GM21515 (cell line): ENCODE measurements at regions not wholly inside any gene's neighbourhood (a gene's known extent, or its start where the extent isn't known, plus 50 kb on each side); places are given as distances from the start of the nearest gene placed in this dataset.
"Not testable (repeated sequence)": the region's sequence is repeated elsewhere in the genome, so short reads cannot be mapped to it uniquely, and the experiment has no call there.

Experiments
- ATAC-seq: cut with Tn5 transposase; IDR thresholded peaks from one replicate; pipeline ENCODE4 v1.9.1; 2021; ENCODE audit not compliant: unreplicated experiment

DNA sequence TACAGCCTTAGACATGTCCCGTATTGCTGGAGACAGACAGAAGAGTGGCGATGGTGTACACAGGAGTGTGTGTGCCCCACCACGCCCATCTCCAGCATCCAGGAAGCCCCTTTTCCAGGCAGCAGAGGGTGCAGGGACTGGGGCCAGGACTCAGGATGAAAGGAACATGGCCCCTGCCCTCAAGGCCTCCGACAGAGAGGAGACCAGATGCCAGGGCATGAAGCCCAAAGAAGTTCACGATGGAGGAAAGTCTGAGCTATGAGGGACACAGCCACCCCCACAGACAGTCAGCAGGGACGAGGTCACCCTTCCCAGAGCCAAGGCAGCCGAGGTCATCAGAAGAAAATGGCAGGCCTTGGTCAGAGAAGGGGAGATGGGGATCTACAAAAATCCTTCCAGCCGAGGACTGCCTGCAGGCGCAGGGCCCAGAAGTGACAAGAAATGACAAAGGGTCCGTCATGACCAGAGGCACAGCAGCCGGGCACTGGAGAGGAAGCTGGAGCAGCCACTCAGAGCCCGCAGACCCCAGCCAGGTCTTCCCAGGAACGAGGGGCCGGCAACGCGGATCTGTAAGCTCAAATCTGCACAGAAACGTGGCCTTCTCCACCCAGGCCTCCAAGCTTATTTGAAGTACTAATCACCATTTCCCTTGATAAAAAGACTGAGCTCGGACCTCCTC is 78.7 kb upstream of the PPP2R2D start:
- ATAC-seq = no peak

DNA sequence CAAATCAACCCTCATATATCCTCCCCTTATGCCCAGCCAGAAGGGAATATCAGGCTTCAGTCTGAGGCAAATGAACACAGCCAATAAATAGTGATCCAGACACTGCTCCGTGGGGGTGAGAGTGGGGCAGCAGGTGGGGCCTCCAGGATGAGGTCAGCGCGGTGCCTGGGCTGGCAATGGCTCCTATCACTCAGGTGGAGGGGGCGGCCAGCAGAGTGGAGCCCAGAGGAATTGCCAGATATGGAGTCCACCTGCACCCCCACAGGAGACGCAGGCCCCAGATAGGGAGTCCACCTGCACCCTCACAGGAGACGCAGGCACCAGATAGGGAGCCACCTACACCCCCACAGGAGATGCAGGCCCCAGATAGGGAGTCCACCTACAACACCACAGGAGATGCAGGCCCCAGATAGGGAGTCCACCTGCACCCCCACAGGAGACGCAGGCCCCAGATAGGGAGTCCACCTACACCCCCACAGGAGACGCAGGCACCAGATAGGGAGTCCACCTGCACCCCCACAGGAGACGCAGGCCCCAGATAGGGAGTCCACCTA is 78.0 kb upstream of the PPP2R2D start:
- ATAC-seq = no peak

DNA sequence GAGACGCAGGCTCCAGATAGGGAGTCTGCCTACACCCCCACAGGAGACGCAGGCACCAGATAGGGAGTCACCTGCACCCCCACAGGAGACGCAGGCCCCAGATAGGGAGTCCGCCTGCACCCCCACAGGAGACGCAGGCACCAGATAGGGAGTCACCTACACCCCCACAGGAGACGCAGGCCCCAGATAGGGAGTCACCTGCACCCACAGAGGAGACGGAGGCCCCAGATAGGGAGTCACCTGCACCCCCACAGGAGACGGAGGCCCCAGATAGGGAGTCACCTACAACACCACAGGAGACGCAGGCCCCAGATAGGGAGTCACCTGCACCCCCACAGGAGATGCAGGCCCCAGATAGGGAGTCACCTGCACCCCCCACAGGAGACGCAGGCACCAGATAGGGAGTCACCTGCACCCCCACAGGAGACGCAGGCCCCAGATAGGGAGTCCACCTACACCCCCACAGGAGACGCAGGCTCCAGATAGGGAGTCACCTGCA is 77.2 kb upstream of the PPP2R2D start:
- ATAC-seq = not testable (repeated sequence)

DNA sequence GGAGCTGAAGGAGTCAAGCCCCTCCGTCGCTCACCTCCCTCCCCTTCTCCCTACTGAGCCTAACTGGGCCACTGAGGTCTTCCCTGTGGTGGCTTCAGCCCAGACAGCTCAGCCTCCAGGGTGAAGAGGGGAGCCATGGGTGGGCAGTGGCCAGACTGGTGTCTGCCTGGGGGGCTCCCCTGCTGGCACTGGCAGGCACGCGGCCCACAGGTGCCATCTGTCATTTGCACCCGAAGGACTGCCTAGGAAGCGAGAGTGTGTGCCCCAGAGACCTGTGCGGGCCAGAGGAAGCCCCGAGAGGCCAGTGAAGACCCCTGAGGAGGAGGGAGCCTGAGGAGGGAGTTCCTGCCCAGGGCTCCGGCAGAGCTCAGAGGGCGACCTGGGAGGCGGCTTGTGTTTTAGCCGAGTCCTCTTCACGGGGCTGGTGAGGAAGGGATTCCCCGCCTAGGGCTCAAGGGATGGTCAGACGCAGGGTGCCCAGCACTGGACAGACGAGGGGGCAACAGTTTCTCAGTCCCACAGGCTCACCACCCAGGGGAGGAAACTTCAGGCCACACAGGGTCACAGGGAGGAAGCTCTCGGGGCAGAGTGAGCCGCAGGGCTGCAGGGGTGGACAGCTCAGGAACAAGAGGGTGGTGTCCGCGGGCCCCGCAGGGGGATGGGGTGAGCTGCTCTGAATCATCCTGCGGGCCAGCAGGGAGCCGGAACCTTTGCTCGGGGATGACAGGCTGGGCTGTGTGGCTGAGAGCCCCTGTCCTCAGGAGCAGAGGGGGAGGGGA is 76.2 kb upstream of the PPP2R2D start:
- no peak for ATAC-seq

DNA sequence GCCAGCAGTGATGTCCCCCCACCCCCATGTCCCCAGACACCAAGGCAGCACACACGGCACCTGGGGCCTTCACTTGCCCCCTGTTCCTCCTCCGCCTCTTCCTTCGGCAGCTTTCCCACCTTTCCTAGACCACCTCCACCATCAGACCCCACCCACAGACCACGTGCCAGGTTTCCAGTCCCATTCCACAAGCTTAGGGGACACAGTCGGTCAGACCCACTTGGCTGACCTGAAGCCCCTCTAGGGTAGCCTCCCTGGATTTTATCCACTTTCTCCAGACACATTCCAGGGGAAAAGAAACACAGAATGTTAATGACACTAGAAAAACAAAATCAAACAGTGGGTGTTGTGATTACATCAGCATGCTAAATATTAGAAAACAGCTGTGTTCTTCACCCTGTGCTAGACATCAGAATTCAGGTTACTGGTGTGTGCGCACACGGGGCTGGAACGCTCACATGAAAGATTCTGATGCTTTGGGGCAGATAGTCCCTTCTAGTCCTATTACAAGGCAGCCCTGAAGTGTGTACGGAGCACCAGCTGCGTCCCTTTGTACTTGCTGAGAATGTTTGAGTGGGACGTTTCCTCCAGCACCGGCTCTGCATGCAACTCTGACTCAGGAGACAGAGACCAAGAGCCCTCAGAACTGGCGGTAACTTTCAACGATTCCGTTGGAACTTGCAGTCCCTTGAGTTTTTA is 75.5 kb upstream of the PPP2R2D start:
- no peak for ATAC-seq

DNA sequence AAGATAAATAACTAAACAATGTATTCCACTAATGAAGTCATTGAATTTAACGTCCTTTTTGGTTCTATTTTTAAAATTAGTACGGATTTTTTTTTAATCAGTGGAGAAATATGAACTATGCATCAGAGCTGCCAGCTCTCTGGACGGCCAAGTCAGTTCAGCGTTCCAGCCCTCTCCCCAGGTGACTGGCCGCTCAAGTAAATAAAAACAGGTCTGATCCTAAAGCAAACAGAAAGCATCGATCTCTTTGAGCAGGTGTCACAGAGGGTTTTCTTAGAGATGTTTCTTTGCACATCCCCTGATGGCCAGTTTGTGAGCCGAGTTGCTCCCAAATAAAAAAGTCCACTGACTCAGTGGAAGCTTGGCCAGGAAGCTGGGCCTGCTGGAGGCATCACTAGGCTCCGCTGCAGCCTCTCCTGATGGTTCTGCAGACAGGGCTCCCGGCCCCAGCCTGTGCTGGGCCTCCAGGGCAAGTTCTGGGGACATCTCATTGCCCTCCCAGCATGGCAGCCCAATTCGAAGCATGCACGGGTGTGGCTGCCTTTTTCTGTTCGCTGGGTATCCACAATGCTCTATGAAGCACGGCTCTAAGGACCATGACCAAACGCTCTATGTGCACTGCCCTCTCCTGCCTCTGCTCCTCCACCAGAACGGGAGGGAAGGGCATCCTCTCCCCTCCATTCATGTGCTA is 74.7 kb upstream of the PPP2R2D start:
- no peak for ATAC-seq

DNA sequence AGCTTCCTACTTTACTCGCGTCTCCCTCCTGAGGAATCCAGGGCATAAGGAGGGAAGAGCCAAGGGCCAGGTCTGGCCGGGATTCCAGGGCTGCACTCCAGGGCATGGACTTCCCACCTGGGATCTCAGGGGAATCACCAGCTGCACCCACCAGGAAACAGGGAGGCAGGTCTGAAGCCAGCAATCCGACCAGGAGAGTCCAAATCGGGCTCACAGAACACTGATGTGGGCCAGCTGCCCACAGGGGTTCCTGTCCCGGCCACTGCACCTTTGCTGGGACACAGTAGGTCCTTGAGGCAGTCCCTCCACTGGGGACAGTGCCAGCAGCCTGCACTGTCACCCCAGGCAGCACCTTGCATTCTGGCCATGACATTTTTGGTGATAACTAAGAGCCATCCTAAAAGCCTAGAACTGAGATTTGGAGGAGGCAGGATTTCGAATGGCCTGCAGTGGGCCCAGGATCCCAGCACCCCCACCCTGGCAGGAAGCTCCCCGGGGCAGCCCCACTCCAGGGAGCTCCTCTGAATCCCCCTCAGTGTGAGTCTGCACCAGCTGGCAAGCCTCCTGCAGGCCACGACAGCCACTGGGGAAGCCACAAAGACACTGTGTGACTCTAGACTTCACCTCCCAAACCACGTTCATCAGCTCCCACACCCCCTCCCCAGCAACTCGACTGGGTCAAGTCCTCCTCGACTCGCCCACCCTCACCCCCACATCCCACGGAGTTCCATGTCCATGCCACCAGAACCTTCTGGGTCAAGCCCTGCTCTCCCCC is 71.5 kb upstream of the PPP2R2D start:
- no peak for ATAC-seq

DNA sequence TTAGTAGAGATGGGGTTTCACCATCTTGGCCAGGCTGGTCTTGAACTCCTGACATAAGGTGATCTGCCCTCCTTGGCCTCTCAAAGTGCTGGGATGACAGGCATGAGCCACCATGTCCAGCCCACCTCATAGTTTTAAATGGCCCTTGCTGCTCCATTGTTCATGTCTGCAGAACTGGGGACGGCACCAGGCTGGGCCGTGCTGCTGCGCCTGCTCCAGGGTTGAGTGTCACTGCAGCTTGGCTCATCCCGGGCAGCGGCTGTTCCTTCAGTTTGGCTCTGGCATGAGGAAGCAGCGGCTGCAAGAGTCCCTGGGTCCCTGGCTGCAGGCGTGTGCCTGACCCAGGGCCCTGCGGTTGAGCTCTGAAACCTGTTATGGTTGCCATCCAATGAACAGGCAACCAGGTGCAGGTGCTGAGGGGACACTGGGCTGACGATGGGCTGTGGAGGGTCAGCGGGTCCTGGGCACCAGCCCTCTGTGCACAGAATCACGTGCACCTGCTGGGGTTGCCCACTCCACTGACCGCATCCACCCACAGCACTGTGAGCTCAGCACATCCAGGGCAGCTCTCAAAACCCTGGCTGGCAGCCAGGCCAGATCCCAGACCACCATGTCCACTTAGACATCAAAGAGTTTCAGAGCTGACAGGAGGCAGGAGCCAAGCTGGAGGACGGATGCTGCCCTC is 70.2 kb upstream of the PPP2R2D start:
- ATAC-seq = no peak

DNA sequence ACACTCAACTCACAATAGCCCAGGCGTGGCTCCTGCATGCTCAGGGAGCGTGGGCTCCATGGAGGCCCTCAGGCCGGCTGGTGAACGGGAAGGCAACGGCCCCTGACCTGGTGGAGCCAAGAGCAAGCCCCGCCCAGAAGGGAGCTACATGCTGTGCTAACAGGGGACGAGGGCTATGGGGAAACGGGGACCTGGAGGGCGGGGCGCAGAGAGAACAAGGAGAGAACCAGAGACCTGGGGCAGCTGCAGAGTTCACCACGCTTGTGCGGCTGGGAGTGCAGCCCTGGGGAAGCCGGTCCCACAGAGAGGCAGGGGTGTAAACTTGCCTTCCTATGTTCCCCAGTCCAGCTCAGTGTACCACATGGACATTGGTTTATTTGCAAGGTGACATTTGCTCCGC is 69.2 kb upstream of the PPP2R2D start:
- ATAC-seq = no peak

DNA sequence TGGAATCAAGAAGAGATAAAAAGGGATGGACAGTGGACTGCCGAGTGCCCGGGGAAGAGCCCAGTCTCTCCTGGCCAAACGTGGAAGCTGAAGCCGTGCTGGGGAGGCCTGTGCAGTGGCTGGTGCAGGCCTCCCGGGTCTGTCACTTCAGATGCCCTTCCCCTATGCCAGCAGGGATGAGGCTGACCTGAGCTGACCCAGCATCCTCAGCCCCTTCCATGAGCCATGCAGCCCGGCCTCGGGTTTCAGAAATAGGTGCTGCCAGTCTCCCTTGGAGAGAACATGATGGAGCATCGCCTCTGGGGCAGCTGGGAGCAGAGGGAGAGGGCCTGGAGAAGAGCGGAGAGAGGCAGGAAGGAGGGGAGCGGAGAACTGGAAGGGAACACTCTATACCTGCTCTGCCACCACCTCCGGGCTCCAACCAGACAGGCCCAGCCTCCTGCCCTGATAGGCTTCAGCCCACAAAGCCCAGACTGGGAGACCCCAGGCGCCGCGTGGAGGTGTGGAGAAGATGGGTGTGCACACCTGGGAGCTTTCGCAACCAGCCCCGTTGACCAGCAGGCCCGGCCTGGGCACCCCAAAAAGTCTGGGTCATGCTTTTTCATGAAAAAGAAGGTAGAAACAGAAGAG is 68.6 kb upstream of the PPP2R2D start:
- no peak for ATAC-seq

DNA sequence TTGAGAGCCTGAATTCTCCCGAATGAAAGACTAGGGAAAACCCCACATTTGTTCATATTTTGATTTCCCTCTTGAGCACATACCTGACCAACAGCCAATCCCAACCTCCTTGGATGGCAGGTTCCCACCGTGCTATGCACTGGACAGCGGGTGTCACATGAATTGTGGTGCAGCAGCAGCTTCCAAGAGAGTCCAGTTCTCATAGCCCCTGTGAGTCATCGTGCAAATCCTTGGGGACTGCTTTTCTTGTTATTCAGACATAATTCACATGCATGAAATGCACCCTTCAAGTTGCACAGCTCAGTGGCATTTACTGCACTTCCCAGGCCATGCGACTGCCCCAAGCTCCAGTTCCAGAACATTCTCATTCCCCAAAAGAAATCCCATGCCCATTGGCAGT is 67.8 kb upstream of the PPP2R2D start:
- ATAC-seq = no peak

DNA sequence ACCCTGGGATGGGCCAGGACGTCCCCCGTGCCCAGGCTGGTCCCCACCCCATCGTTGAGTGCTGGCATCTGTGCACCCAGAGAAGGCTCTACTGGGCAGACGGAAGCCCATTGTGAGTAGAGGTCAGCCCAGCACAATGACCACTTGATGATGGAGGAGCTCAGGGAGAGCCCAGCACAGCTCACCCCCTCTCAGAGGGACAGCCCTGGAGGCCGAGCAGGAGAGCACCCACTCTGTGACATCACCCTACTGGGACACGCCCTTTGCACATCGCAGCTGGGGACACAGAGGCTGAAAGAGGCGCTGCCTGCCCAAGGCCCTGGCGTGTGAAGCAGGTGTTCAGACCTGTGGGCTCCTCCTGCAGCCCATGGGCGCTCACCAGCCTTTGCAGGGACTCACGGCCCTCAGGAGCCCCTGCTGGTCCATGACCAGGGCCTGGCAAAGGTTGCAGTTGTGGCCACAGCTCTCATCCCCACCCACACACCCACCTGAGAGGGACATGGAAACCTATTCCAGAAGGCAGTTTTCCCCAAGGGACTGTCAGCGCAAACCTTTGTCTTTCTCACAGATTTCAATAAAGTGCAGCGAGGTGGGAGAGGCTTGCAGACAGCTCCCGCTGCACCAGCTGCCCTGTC is 67.2 kb upstream of the PPP2R2D start:
- no peak for ATAC-seq

DNA sequence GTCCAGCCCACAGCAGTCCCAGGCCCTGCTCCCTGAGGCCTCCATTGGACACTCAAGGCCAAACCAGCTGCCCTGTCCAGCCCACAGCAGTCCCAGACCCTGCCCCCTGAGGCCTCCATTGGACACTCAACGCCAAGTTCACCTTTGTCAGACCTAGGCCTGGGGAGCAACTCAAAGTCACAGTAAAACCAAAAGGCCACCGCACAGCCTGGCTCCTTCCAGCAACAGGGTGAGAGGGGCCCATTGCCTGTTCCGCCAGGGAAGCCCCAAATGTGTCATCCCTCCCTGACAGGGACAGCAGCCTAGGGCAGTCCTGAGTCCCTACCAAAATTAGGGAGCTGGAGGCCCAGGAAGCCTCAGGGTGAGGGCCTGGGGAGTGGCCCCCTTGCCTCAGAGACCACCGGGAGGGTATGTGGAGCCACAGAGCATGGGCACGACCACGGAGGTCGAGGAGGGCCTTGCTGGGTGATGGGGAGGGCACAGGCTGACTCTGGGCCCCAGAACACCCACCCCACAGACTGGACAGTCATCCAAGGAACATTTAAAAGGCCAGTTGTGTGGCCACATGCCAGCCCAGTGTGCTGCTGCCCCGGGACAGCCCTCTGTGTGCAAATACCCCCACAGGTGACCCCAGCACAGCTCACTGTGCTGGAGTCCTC is 66.5 kb upstream of the PPP2R2D start:
- no peak for ATAC-seq

DNA sequence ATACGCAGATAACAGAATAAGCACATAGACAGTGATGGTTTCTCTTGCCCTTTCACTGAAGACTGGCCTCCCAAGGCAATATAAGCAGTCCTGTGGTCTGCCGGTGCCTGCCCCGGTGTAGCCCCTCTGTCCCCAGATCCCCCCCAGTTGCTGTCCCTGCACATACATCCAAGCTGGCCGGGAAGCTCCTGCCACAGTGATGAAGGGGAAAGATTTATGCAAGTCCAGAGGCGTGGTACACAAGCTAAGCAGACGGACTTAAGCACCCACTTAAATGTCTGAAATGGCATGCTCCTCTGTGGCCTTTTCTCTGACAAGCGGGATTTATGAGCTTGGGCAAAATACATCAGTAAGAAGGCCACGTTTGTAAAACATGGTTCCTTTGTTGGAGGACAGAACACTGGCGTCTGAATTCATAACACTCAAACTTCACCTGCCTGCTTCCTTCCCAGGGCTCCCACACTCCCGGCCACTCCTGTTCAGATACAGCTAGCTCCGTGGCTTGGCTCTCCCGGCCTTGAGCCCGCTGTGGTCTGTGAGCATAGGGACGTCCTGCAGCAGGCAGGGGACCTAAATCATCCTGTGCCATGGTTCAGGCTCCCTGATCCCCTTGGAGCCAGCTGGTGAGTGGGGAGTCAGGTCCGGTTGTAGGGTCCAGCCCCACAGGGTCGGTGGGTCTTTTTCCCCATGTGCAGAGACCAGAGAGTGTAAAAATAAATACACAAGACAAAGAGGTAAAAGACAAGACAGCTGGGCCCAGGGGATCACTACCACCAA is 61.7 kb upstream of the PPP2R2D start:
- ATAC-seq = no peak

DNA sequence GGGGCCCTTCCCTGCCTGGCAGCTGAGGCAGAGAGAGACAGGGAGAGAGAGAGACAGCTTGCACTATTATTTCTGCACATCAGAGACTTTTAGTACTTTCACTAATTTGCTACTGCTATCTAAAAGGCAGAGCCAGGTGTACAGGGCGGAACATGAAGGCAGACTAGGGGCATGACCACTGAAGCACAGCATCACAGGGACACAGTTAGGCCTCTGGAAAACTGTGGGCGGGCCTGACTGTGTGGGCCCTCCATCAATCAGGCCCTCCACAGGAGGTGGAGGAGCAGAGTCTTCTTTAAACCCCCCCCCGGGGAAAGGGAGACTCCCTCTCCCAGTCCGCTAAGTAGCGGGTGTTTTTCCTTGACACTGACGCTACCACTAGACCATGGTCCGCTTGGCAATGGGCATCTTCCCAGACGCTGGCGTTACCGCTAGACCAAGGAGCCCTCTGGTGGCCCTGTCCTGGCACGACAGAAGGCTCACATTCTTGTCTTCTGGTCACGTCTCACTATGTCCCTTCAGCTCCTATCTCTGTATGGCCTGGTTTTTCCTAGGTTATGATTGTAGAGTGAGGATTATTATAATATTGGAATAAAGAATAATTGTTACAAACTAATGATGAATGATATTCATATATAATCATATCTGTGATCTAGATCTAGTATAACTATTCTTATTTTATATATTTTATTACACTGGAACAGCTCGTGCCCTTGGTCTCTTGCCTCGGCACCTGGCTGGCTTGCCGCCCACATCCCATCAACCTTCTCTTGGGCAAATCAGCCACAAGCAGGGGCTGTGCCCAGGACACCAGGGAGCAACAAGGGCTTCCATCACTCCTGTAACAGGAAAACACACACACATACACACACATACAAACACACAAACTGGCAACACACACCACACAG is 60.7 kb upstream of the PPP2R2D start:
- ATAC-seq = not testable (repeated sequence)

DNA sequence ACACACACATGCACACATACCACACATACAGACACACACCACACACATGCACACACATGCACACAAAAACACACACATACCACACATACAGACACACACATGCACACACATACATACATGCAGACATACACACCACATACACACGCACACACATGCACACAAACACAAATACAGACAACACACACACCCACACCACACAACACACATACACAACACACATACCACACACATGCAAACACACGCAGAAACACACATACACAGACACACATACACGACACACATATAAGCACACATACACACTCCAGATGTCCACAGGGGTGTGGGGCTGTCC is 60.1 kb upstream of the PPP2R2D start:
- ATAC-seq = no peak
